ENCODE measurements at regions not wholly inside any gene's neighbourhood (a gene's known extent, or its start where the extent isn't known, plus 50 kb on each side); places are given as distances from the start of the nearest gene placed in this dataset.

GRCh38 chr17:49906531-49907136, 58.8 kb upstream of the TAC4 start:
- DNase-seq (ENCODE audit: low read depth) = no peak
- no peak overlapping the region for H3K4me3 ChIP-seq (ENCODE audit: low read depth, low read length)
- TF ChIP-seq, protein P1, sequence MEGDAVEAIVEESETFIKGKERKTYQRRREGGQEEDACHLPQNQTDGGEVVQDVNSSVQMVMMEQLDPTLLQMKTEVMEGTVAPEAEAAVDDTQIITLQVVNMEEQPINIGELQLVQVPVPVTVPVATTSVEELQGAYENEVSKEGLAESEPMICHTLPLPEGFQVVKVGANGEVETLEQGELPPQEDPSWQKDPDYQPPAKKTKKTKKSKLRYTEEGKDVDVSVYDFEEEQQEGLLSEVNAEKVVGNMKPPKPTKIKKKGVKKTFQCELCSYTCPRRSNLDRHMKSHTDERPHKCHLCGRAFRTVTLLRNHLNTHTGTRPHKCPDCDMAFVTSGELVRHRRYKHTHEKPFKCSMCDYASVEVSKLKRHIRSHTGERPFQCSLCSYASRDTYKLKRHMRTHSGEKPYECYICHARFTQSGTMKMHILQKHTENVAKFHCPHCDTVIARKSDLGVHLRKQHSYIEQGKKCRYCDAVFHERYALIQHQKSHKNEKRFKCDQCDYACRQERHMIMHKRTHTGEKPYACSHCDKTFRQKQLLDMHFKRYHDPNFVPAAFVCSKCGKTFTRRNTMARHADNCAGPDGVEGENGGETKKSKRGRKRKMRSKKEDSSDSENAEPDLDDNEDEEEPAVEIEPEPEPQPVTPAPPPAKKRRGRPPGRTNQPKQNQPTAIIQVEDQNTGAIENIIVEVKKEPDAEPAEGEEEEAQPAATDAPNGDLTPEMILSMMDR (IDR thresholded peaks at IDR 0.05; ENCODE audit: insufficient read depth, low read depth, low read length, missing control alignments) = no peak

DNA sequence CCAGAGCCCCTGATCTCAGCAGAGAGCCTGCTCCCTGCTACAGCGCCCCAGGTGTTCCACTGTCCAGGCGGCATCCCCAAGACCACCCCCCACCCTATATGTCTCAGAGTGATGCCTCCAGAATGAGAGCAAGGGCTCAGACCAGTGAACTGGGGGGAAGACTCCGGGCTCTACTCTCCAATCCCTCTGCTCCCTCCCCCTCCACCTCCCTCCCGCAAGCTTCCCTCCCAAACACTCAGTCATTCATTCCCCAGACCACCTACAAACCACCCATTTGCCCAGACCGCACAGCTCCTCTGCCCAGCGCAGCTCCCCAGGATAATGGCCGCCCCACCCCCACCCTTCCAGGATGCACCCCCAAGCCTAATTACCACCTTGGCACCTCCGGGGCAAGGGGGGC, 59.4 kb upstream of the TAC4 start:
- no peak for DNase-seq (ENCODE audit: low read depth)
- TF ChIP-seq, protein P1 (IDR thresholded peaks at IDR 0.05; ENCODE audit: insufficient read depth, low read depth, low read length, missing control alignments) = no peak

GRCh38 chr17:49908782-49909714, 59.9 kb upstream of the DLX4 start:
- TF ChIP-seq, protein P1 (IDR thresholded peaks at IDR 0.05; ENCODE audit: insufficient read depth, low read depth, low read length, missing control alignments) = no peak
- DNase-seq (ENCODE audit: low read depth) = no peak
- no peak overlapping the region for H3K4me3 ChIP-seq (ENCODE audit: low read depth, low read length)

More for the DNA sequence above, 59.4 kb upstream of the TAC4 start:
- H3K4me3 ChIP-seq (ENCODE audit: low read depth, low read length) = no peak overlapping the region

DNA sequence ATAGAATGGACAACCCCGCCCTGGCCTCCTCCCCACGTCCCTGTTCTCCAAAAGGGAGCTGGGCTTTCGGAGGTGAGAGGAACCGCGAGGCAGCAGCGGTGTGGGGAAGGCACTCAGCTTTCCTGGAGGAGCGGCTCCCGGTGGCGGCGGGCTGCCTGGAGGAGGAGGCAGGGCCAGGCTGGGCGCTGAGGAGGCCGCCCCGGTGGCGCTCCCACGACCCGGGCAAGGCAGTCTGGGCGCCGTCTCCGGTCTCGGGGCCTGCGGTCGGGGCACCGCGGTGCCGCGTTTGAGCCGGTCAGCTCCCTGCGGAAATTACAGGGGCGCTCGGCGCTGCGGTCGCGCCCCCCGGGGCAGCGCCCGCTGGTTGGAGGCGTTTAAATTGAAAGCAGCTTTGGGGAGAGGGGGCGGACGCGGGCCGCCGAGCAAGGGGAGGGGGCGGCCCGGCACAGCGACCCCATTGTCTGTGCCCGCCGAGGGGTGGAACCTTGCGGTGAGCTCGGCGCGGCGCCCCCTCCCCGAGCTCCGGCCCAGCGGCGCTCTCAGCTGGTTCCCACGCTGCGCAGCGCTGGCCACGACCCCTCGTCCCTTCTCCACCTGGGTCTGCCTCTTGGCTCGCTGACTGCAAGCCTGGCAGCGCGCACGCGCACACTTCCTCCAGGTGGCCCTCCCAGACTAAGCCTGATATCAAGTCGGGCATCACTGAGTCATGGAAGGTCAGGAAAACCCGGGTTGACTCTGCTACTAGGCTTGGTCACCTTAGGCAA, 58.7 kb upstream of the DLX4 start:
- H3K4me3 ChIP-seq (ENCODE audit: low read depth, low read length) = no peak overlapping the region
- DNase-seq (ENCODE audit: low read depth) = no peak
- TF ChIP-seq, protein P1 (IDR thresholded peaks at IDR 0.05; ENCODE audit: insufficient read depth, low read depth, low read length, missing control alignments) = no peak

GRCh38 chr17:49910858-49911204, 58.2 kb upstream of the DLX4 start:
- H3K4me3 ChIP-seq (ENCODE audit: low read depth, low read length) = no peak overlapping the region
- DNase-seq (ENCODE audit: low read depth) = no peak
- TF ChIP-seq, protein P1 (IDR thresholded peaks at IDR 0.05; ENCODE audit: insufficient read depth, low read depth, low read length, missing control alignments) = no peak

DNA sequence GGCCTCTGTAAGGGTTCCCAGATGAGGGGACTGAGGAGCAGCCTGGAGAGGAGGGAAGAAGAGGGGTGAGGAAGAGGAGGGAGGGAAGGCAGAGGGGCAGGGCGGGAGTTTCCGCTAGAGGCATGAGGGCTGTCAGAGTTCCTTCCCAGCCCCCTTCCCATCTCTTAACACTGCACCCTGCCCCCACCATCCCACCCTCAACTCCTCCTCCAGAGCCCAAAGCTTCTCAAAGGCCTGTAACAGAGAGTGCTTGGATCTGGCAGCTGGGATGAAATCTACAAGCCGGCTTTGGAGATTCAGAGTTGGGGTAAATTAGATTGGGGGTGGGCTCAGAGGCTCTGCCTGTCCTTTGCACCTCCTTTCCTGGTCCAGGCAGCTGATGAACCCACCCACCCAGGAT, 57.3 kb upstream of the DLX4 start:
- H3K4me3 ChIP-seq (ENCODE audit: low read depth, low read length) = no peak overlapping the region
- TF ChIP-seq, protein P1 (IDR thresholded peaks at IDR 0.05; ENCODE audit: insufficient read depth, low read depth, low read length, missing control alignments) = no peak
- DNase-seq (ENCODE audit: low read depth) = no peak
